ENCODE measurements at regions not wholly inside any gene's neighbourhood (a gene's known extent, or its start where the extent isn't known, plus 50 kb on each side); places are given as distances from the start of the nearest gene placed in this dataset.

DNA sequence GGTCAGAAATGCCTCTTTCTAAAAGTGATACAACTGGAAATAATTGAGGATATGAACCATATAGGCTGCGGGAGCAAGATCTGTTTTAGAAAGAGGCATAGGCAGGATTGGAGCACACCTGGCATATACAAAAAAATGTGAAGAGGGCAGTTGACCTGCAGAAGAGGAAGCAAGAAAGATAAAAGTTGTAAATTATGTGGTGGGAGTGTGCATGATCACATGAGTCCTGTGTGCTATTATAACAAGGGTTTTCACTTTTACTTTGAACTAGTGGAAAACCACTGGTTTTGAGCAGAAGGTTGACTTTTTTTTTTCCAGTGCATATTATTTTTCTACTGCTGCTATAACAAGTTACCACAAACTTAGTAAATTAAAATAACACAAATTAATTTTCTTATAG is 489.3 kb downstream of the ANXA1 start:
- no peaks in the 10 kb centered on the region for H3F3A ChIP-seq (replicated peaks; ENCODE audit: low read depth)
- Mint-ChIP-seq H3K27me3 (ENCODE audit: insufficient read depth, low read depth, poor library complexity) (no peaks in the 10 kb centered on the region), H3K4me1 (peaks cover 4% of the 10 kb centered on the region; the same call in 2 of the 3 replicates), H3K9me3 (no peaks in the 10 kb centered on the region; the same call in 2 of the 3 replicates), H3K27ac (no peak overlapping the region), H3K4me3 (no peak overlapping the region), H3K36me3 (ENCODE audit: low read depth) (no peaks in the 10 kb centered on the region)
- no peak for DNase-seq (ENCODE audit: low spot score)
- H3K27me3 ChIP-seq (ENCODE audit: insufficient read depth) = no peaks in the 10 kb centered on the region
- H4K20me1 ChIP-seq (replicated peaks; ENCODE audit: insufficient read depth) = no peaks in the 10 kb centered on the region
- no peak overlapping the region for H3K4me3 ChIP-seq
- peaks cover 5% of the 10 kb centered on the region; the same call in 1 of the 2 replicates for H3K4me1 ChIP-seq (ENCODE audit: insufficient read depth)
- no peaks in the 10 kb centered on the region for H3K36me3 ChIP-seq (ENCODE audit: insufficient read depth)
- H3K79me2 ChIP-seq (replicated peaks; ENCODE audit: insufficient read depth) = no peaks in the 10 kb centered on the region
- no peak for ATAC-seq
- TF ChIP-seq STAT1 (IDR thresholded peaks at IDR 0.05; ENCODE audit: unreplicated experiment) (no peak), EZH2 (IDR thresholded peaks at IDR 0.05; ENCODE audit: low read depth, unreplicated experiment) (no peak), ZNF331 (CRISPR knock-in tag; IDR thresholded peaks at IDR 0.05; ENCODE audit: low read depth) (no peak), CREB1 (CRISPR knock-in tag; IDR thresholded peaks at IDR 0.05; ENCODE audit: low read depth) (no peak), ZNF114 (CRISPR knock-in tag; IDR thresholded peaks at IDR 0.05) (no peak), NANOG (IDR thresholded peaks at IDR 0.05; ENCODE audit: borderline replicate concordance) (no peak), CTCF (conservative IDR thresholded peaks at IDR 0.05; ENCODE audit: low read depth in 2 of 2) (no peak), JUNB (IDR thresholded peaks at IDR 0.05; ENCODE audit: unreplicated experiment) (no peak), EZH2phosphoT487 (IDR thresholded peaks at IDR 0.05; ENCODE audit: unreplicated experiment) (no peak), POLR2AphosphoS5 (IDR thresholded peaks at IDR 0.05; ENCODE audit: low read depth) (no peak)
- TF ChIP-seq, protein P1, sequence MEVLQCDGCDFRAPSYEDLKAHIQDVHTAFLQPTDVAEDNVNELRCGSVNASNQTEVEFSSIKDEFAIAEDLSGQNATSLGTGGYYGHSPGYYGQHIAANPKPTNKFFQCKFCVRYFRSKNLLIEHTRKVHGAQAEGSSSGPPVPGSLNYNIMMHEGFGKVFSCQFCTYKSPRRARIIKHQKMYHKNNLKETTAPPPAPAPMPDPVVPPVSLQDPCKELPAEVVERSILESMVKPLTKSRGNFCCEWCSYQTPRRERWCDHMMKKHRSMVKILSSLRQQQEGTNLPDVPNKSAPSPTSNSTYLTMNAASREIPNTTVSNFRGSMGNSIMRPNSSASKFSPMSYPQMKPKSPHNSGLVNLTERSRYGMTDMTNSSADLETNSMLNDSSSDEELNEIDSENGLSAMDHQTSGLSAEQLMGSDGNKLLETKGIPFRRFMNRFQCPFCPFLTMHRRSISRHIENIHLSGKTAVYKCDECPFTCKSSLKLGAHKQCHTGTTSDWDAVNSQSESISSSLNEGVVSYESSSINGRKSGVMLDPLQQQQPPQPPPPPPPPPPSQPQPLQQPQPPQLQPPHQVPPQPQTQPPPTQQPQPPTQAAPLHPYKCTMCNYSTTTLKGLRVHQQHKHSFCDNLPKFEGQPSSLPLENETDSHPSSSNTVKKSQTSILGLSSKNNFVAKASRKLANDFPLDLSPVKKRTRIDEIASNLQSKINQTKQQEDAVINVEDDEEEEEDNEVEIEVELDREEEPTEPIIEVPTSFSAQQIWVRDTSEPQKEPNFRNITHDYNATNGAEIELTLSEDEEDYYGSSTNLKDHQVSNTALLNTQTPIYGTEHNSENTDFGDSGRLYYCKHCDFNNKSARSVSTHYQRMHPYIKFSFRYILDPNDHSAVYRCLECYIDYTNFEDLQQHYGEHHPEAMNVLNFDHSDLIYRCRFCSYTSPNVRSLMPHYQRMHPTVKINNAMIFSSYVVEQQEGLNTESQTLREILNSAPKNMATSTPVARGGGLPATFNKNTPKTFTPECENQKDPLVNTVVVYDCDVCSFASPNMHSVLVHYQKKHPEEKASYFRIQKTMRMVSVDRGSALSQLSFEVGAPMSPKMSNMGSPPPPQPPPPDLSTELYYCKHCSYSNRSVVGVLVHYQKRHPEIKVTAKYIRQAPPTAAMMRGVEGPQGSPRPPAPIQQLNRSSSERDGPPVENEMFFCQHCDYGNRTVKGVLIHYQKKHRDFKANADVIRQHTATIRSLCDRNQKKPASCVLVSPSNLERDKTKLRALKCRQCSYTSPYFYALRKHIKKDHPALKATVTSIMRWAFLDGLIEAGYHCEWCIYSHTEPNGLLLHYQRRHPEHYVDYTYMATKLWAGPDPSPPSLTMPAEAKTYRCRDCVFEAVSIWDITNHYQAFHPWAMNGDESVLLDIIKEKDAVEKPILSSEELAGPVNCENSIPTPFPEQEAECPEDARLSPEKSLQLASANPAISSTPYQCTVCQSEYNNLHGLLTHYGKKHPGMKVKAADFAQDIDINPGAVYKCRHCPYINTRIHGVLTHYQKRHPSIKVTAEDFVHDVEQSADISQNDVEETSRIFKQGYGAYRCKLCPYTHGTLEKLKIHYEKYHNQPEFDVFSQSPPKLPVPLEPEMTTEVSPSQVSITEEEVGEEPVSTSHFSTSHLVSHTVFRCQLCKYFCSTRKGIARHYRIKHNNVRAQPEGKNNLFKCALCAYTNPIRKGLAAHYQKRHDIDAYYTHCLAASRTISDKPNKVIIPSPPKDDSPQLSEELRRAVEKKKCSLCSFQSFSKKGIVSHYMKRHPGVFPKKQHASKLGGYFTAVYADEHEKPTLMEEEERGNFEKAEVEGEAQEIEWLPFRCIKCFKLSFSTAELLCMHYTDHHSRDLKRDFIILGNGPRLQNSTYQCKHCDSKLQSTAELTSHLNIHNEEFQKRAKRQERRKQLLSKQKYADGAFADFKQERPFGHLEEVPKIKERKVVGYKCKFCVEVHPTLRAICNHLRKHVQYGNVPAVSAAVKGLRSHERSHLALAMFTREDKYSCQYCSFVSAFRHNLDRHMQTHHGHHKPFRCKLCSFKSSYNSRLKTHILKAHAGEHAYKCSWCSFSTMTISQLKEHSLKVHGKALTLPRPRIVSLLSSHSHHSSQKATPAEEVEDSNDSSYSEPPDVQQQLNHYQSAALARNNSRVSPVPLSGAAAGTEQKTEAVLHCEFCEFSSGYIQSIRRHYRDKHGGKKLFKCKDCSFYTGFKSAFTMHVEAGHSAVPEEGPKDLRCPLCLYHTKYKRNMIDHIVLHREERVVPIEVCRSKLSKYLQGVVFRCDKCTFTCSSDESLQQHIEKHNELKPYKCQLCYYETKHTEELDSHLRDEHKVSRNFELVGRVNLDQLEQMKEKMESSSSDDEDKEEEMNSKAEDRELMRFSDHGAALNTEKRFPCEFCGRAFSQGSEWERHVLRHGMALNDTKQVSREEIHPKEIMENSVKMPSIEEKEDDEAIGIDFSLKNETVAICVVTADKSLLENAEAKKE (CRISPR knock-in tag; IDR thresholded peaks at IDR 0.05) = no peak
- TF ChIP-seq, protein P2, sequence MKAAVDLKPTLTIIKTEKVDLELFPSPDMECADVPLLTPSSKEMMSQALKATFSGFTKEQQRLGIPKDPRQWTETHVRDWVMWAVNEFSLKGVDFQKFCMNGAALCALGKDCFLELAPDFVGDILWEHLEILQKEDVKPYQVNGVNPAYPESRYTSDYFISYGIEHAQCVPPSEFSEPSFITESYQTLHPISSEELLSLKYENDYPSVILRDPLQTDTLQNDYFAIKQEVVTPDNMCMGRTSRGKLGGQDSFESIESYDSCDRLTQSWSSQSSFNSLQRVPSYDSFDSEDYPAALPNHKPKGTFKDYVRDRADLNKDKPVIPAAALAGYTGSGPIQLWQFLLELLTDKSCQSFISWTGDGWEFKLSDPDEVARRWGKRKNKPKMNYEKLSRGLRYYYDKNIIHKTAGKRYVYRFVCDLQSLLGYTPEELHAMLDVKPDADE (IDR thresholded peaks at IDR 0.05) = no peak
- TF ChIP-seq, protein P3, sequence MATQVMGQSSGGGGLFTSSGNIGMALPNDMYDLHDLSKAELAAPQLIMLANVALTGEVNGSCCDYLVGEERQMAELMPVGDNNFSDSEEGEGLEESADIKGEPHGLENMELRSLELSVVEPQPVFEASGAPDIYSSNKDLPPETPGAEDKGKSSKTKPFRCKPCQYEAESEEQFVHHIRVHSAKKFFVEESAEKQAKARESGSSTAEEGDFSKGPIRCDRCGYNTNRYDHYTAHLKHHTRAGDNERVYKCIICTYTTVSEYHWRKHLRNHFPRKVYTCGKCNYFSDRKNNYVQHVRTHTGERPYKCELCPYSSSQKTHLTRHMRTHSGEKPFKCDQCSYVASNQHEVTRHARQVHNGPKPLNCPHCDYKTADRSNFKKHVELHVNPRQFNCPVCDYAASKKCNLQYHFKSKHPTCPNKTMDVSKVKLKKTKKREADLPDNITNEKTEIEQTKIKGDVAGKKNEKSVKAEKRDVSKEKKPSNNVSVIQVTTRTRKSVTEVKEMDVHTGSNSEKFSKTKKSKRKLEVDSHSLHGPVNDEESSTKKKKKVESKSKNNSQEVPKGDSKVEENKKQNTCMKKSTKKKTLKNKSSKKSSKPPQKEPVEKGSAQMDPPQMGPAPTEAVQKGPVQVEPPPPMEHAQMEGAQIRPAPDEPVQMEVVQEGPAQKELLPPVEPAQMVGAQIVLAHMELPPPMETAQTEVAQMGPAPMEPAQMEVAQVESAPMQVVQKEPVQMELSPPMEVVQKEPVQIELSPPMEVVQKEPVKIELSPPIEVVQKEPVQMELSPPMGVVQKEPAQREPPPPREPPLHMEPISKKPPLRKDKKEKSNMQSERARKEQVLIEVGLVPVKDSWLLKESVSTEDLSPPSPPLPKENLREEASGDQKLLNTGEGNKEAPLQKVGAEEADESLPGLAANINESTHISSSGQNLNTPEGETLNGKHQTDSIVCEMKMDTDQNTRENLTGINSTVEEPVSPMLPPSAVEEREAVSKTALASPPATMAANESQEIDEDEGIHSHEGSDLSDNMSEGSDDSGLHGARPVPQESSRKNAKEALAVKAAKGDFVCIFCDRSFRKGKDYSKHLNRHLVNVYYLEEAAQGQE (IDR thresholded peaks at IDR 0.05; ENCODE audit: unreplicated experiment) = no peak
- no peak overlapping the region for H3K4me2 ChIP-seq
- no peaks in the 10 kb centered on the region for H3K9me2 ChIP-seq (ENCODE audit: insufficient read depth)
- no peak overlapping the region for H2AFZ ChIP-seq
- no peak overlapping the region for H3K27ac ChIP-seq (ENCODE audit: low read depth)
